ENCODE measurements at regions not wholly inside any gene's neighbourhood (a gene's known extent, or its start where the extent isn't known, plus 50 kb on each side); places are given as distances from the start of the nearest gene placed in this dataset.

DNA sequence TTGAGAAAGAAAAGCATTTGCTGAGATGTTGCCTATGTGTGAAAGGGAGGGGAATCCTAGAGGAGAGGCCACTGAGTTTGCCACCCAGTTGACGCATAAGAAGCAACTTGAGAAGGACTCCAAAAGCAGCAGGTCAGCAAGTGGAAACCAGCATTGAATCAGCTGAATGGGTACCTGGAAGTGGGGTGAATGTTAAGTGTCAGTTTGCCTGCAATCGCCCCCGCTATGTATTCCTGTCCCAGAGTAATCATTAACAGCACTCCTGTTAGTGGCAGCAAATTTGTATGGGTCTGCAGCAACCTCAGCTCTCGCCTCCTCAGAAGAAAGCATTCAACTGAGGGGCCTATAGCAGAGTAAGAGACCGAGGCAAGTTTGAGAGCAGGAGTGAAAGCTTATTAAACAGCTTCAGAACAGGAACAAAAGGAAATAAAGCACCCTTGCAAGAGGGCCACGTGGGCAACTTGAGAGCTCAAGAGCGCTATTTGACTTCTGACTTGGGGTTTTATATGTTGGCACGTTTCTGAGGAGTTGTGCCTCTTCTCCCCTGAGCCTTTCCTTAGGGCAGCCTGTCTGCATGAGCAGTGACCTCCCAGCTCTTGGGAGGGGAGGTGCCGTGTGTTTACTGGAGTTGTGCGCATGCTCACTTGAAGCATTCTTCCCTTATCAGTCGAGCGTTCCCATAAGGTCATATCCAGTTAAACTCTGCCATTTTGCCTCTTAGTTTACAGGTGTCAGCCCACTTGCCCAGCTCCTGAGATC, 122.6 kb upstream of the PHACTR1 start:
- no peak for DNase-seq

DNA sequence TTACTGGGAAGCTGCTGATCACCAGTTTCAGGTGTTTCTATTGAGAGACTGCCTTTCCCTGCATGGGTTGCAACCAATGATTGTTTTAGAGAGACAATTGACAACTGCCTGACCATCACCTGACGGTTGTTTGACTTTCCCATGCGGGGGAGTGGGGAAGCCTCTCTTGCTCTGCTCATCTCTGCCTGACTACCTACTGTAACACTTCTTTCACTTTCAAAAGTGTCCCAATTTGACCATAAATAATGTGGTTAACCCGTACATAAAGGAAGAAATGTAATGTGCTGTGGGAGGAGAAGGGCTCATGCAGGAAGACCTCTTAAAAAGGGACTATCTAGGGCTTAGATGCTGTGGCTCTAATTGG, 122.1 kb upstream of the PHACTR1 start:
- no peak for DNase-seq

DNA sequence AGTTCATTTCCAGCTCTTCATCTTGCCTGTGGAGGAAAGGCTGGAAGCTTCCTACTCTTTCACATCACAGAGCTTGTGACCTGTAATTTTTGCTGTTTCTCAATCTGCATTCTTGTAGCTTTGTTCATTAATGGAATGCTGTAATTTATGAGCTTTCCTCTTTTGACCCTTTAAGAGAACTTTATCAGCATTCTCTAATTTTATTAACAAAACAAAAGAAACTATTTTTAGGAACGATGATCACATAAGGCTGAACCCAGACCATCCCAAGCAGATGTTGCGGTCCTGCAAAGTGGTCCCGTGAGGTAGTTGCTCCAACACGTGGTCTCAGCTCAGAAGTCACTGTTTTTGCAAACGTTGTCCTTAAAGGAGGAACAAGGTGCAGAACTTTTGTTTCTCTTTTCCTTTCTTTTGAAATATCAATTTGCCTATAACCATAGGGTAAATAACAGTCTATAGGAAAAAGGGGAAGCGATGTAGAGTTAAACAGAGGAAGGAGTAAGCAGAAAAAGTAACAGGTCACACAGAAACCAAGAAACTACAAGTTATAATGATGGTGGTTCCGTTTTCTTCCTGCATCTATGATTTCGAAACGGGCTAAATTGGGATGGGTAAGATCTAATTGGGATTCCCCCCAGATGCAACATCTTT, 121.3 kb upstream of the PHACTR1 start:
- no peak for DNase-seq

DNA sequence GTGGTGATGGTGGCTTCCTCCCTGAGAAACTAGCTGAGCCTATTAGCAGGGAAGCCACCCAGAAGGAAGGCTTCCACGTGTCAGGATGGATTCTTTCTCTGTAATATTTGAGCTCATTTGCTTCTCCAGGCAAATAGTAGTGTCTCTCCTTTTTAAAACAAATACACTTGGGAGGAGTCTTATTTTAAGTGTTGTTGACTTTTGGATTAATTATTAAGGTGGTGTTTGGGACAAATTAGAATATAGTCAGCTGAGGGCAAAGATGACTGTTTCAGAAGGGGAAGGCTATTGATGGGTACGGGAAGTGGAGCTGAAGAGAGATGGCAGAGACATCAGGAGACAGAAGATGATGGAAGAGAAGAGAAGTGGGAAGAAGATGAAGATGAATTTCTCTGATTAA, 119.8 kb upstream of the PHACTR1 start:
- DNase-seq, result no peak

DNA sequence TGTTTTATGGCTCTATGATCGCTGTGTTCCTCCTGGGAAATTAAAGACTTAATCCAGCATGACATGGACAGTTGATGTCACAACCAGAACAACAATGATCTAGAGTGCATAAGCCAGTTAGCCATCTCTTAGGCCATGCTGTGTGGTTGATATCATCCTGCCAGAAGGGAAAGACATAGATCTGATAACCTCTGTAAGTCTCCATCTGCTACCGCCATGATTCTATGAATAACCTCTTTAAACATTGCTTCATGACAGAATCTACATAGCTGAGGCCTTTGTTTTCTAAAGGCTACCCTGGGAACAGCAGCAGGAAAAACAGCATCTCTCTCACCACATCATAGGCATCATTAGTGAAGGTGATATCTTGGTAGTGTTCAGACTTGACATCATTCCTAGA, 117.6 kb upstream of the PHACTR1 start:
- DNase-seq, result no peak

DNA sequence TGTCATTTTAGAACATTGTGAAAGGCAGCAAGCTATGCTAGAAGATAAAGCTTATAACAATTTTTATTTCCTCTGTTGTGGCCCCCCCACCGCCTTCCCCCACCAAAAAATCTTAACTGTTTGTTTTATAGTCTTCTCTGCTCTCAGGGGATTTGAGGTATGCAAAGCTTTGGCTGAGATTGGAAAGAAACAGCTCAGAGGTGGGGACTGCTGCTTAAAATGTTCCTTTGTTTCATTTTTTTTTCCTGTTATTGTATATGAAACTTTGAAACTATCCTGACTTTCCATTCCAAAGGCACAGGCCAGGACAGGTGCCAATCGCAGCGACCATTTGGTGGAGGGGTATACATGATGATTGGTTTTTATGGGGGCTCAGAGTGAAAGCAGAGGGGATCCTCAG, 114.7 kb upstream of the PHACTR1 start:
- no peak for DNase-seq

DNA sequence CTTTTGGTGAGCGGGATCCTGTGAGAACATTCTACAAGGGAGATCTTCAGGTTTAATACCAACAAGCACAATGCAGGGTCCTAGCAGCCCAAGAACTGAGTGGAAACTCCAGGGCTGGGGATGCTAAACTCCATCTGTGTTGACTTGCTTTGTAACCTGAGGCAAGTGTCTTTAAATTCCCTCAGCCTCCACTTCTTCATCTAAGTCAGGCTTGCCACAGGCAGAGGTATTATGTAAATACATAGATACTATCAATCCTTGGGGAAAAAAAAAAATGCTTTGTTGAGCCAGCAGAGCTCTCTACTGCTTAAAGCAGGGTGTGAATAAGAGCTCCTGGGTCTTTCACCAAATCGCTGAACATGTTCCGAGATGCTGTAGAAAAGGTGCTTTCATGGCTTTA, 114.2 kb upstream of the PHACTR1 start:
- no peak for DNase-seq

DNA sequence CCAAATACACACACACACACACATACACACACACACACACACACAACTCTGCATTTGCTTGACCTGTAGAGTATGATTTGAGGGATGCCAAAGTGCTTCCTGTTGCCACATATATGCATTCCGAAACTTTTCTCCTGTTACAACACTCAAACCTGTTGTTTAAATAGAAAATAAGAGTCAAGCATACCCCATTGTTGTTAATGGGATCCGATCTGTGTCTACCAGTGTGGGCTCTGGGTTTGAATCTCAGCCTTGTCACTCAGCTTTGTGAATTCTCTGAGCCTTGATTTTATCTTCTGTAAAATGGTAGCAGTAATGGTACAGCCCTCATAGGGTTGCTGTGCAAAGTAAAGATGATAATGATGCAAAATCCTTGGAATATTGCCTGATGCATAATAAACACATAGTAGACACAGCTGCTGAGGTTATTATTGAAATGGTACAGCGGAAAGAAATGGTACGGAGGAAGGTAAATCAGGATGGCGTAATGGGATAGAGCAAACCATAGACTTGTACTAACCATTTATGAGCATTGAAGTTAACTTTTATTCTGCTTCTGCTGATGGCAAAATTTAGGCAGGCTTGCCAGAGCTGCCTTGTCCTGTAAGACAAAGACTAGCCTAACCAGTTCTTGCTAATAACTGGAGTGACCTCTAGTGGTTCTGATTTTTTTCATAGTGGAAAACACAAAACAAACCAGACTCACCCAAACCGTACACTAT, 113.5 kb upstream of the PHACTR1 start:
- DNase-seq, result no peak

DNA sequence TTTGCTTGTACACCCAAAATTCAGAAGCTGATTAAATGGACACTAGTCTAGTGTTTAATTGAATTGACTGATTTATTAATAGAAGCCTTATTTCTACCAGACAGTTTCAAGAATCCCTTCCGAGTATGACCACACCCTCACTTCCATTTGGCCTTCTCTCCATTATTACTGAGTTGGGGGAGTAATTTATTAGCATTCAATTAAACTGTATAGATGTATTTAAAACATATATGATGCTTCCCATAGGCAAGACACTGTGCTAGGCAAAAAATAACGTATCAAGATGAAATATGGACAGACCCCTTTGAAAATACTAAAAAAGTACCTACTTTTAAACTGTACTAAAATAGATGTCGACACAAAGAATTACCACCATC, 112.9 kb upstream of the PHACTR1 start:
- DNase-seq, result no peak

DNA sequence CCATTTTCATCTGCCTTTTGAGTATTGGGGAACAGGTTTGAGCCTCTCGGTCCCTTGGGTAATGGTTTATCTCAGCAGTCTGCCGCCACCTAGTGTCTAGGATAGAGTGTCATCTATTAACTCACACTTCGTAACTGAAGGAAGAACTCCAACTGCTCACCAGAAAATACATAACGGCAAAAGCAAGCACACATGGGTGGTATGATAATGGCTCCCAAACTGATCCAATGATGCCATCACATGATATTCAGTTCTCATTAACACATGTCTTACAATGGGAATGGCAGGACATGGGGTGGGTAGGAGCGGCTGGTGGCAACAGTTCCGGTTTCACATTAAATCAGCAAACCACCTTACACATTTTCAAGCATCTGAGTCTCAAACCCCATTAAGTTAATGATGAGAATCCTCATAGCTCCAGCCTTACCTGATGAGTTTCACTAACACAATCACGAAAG, 110.7 kb upstream of the PHACTR1 start:
- peak; percentile 48 for DNase-seq

DNA sequence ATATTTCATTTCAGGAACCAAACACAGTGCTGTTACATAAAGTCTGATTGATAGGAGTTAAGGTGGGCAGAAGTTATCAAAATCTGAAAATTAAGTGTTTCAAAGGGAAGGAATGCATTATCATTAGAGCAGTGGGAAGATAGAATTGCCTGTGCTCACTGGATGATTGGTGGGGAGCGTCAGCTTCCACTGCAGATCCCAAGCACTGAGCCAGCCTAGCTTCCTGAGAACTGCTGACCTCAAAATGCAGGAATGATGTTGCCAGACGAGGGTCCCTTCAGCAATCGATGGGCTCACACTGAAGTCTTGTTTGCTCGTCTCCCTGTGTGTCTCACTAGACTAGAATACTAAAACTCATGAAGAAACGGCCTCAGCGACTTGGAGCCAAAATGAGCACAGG, 110.0 kb upstream of the PHACTR1 start:
- DNase-seq, result no peak

DNA sequence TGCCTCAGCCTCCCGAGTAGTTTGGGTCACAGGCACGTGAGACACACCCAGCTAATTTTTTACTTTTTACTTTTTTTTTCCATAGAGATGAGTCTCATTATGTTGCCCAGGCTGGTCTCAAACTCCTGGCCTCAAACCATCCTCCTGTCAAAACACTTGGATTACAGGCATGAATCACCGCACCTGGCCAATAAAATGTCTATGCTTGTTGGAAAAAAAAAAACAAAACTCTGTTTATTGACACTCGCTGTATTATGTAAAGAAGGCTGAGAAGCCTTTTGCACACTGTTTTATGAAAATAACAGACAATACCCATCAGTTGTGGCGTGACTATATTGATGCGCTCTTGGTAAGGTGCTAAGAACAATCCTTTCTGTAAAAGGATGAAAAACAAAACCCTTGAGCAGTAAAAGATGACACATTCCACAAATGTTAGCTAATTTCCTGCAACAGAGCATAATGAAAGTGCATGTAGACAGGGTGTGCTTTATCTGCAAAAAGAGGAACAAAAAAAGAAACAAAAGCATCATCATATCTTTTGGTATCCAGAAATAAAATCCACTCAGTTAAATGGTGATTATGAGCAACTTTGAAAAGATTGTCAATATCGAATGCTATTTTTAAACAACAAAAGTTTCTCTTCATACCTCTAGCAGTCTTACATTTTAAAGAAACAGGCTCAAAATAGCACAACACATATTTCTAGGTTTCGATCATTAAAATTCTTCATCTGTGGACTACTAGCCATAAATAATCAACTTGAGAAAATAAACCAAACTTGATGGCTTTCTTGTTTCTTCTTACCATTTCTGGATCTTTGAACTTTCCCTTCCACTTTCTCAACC, 108.3 kb upstream of the PHACTR1 start:
- no peak for DNase-seq

DNA sequence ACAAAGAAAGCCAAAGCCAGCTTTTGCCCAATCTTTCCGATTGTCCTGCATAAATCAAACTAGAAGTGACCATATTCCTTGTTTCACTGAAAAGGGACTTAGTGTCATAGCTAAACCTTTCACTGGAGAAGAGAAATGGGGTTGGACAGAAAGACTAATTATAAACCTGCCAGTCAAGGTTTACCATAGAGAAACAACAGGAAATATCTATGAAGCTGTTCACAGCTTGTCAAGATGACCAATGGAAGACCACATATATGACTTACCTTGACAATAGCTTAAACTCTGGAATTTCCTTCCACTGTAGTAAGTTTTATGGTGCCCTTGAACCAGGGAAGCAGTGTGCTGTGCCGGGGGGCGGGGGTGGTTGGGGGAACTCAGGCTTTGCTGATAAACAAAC, 107.7 kb upstream of the PHACTR1 start:
- DNase-seq, result no peak

DNA sequence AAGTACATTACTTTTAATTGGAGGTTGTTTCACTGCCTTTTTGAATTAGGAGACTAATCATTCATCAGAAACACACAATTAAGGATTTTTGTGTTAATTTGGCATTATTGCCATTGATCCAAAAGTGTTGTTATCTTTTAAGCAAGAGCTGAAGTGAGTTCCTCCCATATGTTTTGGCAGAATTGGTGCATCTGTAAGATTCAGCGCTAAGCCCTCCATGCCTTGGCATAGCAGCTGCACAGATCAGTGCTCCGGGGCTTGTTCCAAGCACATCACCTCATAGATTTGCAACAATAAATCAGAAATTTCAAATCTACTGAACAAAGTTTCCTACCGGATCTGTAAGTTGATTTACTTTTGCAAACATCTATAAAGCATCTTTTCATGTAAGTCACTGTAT, 106.8 kb upstream of the PHACTR1 start:
- no peak for DNase-seq

DNA sequence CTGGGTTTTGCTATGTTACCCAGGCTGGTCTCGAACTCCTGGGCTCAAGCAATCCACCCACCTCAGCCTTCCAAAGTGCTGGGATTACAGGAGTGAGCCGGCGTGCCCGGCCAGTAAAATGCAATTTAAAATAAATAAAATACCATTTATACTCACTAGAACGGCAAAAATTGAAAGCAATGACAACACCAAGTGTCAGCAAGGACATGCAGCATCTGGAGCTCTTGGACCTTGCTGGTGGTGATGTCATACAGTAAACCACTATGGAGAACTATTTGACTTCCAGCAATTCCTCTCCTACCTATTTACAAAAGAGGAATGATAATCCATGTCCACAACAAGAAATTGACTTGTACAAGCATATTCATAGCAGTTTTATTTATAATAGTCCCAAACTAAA, 105.7 kb upstream of the PHACTR1 start:
- no peak for DNase-seq

DNA sequence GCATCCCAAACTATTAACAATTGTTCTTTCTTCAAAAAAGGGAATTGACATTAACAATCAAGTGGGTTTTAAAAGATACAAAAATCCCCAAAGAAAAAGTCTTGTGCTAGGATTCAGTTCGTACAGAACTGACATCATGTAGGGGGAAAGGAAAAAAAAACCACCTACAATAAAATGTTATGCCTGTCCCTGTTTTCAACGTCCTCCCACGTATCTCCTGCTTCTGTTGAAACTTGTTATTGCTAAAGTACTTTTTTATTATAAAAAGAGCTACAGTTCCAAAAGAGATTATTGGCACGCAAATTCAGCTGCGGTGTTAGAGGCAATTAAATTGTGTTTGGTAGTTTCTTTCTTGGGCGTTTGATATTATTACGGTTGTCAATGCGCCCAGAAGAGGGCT, 102.8 kb upstream of the PHACTR1 start:
- DNase-seq, result no peak

DNA sequence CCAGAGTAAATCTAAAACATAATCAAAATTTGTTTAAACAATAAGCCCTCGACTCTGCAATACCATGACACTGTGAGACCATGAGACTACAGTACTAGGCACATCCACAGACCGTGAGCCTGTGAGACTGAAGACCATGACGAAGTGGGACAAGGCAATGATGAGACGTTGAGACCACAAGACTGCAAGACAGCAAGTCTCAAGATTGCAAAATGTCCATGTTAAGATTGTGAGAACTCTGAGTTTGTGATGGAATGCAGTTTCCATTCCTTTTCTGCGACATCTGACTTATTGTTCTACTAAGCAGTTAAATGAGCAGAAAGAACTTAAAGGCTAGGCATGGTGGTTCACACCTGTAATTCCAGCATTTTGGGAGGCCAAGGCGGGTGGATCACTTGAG, 102.1 kb upstream of the PHACTR1 start:
- no peak for DNase-seq

DNA sequence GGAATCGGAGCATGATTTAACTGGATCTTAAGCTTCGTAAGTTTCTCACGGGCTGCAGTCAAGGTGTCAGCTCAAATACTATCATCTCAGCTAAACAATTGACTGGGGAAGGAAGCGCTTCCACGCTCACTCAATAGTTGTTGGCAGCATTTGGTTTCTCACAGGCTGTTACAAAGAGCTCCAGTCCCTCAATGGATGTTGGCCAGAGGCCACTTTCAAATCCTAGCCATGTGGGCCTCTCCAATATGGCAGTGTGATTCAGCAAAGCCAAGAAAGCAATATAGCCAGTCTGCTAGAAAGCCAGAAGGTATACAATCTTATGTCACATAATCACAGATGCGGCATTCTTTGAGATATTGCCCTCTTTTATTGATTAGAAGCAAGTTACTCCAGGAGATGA, 98.3 kb upstream of the PHACTR1 start:
- DNase-seq, result no peak

DNA sequence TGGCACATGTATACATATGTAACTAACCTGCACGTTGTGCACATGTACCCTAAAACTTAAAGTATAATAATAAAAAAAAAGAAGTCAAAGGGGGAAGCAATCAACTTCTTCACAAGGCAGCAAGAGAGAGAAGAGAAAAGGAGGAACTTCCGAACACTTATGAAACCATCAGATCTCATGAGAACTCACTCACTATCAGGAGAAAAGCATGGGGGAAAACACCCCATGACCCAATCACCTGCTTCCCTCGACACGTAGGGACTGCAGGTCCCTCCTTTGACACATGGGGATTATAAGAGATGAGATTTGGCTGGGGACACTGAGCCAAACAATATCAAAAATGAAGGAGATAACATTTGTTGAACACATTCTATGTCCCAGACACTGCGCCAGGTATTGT, 94.8 kb upstream of the PHACTR1 start:
- DNase-seq, result no peak

DNA sequence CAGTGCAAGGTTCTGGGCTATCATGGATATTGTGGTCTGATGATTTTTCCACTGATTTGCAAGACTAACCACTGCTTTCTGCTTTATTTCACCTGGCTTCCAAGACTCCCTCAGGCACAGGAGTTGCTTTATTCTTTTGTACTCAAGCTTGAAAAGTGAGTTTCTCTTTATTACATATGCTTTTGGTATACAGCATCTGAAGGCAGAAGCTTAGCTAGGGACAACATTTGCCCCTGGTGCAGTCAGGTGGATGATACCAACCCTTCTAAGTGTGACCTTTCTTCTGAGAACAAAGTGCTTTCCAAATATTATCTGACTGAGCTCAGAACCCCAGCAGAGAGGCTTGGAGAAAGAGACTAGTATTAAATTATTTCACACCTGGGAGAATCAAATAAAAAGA, 94.0 kb upstream of the PHACTR1 start:
- DNase-seq, result no peak

DNA sequence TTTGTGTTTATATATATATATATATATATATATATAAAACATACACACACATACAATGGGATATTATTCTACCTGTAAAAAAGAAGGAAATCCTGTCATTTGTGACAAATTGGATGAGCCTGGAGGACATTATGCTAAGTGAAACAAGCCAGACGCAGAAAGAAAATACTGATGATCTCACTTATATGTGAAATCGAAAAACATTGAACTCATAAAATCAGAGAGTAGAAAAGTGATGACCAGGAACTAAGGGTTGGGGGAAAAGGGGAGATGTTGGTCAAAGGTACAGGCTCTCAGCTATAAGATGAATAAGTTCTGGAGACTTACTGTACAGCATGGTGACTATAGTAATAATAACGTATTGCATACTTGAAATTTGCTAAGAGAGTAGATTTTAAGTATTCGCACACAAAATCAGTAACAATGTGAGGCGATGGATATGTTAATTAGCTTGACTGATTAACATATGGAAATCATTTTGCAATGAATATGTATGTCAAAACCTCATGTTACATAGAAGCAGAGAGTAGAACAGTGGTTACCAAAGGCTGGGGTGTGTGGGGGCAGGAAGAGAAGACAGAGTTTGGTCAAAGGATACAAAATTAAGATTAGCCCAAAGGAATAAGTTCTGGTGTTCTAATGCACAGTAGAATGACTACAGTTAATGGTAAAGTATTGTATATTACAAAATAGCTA, 92.3 kb upstream of the PHACTR1 start:
- DNase-seq, result no peak

DNA sequence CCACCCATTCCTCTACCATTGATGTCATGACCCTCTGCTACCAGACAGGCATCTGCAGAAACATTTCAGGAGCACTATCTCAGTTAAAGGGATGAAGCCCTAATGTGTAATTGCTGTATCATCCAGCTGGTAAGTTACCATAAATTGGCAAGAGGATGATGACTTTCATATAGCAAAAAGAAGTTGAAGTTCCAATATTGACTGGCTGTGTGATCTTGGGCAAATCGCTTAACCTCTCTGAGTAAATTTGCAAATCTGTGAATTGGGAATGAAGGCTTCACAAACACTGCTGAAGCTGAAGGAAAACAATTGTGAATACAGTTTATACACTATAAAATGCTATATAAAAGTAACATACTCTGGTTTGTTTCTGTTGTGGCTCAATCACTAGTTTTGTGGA, 89.5 kb upstream of the PHACTR1 start:
- no peak for DNase-seq

DNA sequence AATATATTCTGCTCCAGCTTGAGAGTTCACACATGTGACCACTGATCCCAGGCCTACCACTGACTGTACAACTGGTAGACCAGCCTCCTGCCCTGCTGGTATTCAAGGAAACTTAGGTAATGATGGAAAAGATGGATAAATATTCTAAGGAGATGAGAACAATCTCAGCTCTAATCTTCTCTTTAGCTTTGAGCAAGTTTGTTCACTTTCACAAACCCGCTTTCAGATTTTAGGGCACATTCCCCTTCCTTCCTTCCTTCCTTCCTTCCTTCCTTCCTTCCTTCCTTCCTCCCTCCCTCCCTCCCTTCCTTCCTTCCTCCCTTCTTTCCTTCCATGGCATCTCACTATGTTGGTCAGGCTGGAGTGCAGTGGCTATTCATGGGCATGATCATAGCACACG, 88.2 kb upstream of the PHACTR1 start:
- DNase-seq, result no peak
